ENCODE measurements at regions not wholly inside any gene's neighbourhood (a gene's known extent, or its start where the extent isn't known, plus 50 kb on each side); places are given as distances from the start of the nearest gene placed in this dataset.

- Histone ChIP-seq H3K4me1 (replicated peaks in 1 of 2; ENCODE audit: control insufficient read depth in 2 of 2, insufficient read depth in 2 of 2, low read length in 2 of 2) (no peaks in the 10 kb centered on the region), H3K36me3 (ENCODE audit: control insufficient read depth, insufficient read depth, low read length) (no peaks in the 10 kb centered on the region), H3K9ac (ENCODE audit: insufficient read depth in 1 of 2, low read depth in 2 of 2, low read length in 2 of 2) (no peak overlapping the region), H3K4me3 (no peak overlapping the region), H3K27ac (ENCODE audit: extremely low read depth, low read depth, low read length) (no peak overlapping the region), H3K9me1 (ENCODE audit: control insufficient read depth, insufficient read depth, low read length) (no peaks in the 10 kb centered on the region), H4K20me1 (replicated peaks; ENCODE audit: control insufficient read depth, insufficient read depth, low read length) (no peaks in the 10 kb centered on the region), H3K4me2 (ENCODE audit: insufficient read depth, low read length) (no peak overlapping the region), H3K79me2 (ENCODE audit: control insufficient read depth, insufficient read depth, low read length) (no peaks in the 10 kb centered on the region), H3K9me3 (replicated peaks; ENCODE audit: control insufficient read depth, insufficient read depth, low read depth, low read length) (no peaks in the 10 kb centered on the region), H3K27me3 (ENCODE audit: control insufficient read depth in 2 of 2, insufficient read depth in 2 of 2, low read length in 2 of 2) (no peaks in the 10 kb centered on the region), H2AFZ (ENCODE audit: low read depth, low read length) (no peak overlapping the region)
- CTCF ChIA-PET (ENCODE audit: low intra/inter-chr PET ratio) = no interaction called here
- in situ Hi-C loops (cut with MboI) = no loop called here
- intact Hi-C loops (cut with micrococcal nuclease) = no loop called here
- FAIRE-seq (no peak), ATAC-seq (no peak), DNase-seq (ENCODE audit: extremely low read depth in 1 of 4, low spot score in 3 of 4) (no peak)
- no TSS peak for BruUV-seq (replicated peaks)
- POLR2A ChIA-PET = no interaction called here
- TF ChIP-seq FOXA3 (CRISPR knock-in tag; conservative IDR thresholded peaks at IDR 0.05 in 1 of 2, IDR thresholded peaks at IDR 0.05 in 1 of 2) (no peak), RFX1 (IDR thresholded peaks at IDR 0.05) (no peak), NR2F6 (CRISPR knock-in tag; IDR thresholded peaks at IDR 0.05) (no peak), CAMTA2 (CRISPR knock-in tag; conservative IDR thresholded peaks at IDR 0.05) (no peak), ZFX (CRISPR knock-in tag; IDR thresholded peaks at IDR 0.05) (no peak), MTA1 (IDR thresholded peaks at IDR 0.05; ENCODE audit: borderline replicate concordance) (no peak), MAFG (tag; conservative IDR thresholded peaks at IDR 0.05) (no peak), SLC30A9 (CRISPR knock-in tag; IDR thresholded peaks at IDR 0.05) (no peak), NFXL1 (CRISPR knock-in tag; IDR thresholded peaks at IDR 0.05) (no peak), BACH1 (tag; IDR thresholded peaks at IDR 0.05) (no peak), ZNF277 (CRISPR knock-in tag; IDR thresholded peaks at IDR 0.05; ENCODE audit: borderline replicate concordance) (no peak), MYBL2 (IDR thresholded peaks at IDR 0.05; ENCODE audit: low read depth) (no peak), MYBL2 (CRISPR knock-in tag; IDR thresholded peaks at IDR 0.05; ENCODE audit: borderline replicate concordance) (no peak), HMGXB4 (CRISPR knock-in tag; IDR thresholded peaks at IDR 0.05) (no peak), ZKSCAN3 (CRISPR knock-in tag; IDR thresholded peaks at IDR 0.05) (no peak), HLTF (IDR thresholded peaks at IDR 0.05) (no peak)
- 0% methylated on average over 1 of the region's 1 CpG for WGBS (ENCODE audit: insufficient coverage, low coverage, missing lambda C conversion rate)
Observed at GRCh38 chr6:62746968-62747367, 460.9 kb upstream of the KHDRBS2 start.

Measured in K562 (cell line).